ENCODE measurements at regions not wholly inside any gene's neighbourhood (a gene's known extent, or its start where the extent isn't known, plus 50 kb on each side); places are given as distances from the start of the nearest gene placed in this dataset.

DNA sequence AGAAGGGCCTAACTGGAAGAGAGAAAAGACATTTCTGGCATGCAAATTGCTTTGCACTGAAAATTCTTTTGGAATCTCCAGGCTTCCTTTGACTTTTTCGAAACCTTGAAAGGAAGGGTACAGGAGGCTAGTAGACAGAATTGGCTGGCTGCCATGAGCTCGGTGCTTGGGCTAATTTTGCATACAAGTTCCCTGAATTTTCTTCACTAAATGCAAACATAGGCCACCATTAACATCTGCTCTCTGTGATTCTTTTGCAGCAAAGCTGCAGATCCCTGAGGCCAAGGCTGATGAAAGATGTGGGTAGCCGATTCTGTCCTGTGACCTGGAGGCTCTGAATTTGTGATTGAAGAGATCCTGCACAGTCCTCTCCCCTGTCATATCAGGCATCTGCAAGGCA, 247.8 kb upstream of the MCTP2 start:
- TF ChIP-seq POLR2A (IDR thresholded peaks at IDR 0.05) (no peak), POLR2AphosphoS5 (IDR thresholded peaks at IDR 0.05) (no peak)
- TF ChIP-seq, protein P1, sequence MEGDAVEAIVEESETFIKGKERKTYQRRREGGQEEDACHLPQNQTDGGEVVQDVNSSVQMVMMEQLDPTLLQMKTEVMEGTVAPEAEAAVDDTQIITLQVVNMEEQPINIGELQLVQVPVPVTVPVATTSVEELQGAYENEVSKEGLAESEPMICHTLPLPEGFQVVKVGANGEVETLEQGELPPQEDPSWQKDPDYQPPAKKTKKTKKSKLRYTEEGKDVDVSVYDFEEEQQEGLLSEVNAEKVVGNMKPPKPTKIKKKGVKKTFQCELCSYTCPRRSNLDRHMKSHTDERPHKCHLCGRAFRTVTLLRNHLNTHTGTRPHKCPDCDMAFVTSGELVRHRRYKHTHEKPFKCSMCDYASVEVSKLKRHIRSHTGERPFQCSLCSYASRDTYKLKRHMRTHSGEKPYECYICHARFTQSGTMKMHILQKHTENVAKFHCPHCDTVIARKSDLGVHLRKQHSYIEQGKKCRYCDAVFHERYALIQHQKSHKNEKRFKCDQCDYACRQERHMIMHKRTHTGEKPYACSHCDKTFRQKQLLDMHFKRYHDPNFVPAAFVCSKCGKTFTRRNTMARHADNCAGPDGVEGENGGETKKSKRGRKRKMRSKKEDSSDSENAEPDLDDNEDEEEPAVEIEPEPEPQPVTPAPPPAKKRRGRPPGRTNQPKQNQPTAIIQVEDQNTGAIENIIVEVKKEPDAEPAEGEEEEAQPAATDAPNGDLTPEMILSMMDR (IDR thresholded peaks at IDR 0.05 in 8 of 11, conservative IDR thresholded peaks at IDR 0.05 in 3 of 11): no peak

Data from spleen (tissue), 7 donors.